GM23338 (cell line): ENCODE measurements at regions not wholly inside any gene's neighbourhood (a gene's known extent, or its start where the extent isn't known, plus 50 kb on each side); places are given as distances from the start of the nearest gene placed in this dataset.

Experiments used
- ATAC-seq: fragments of 200-7000 bp; cut with Tn5 transposase; 3 replicates; pipeline ENCODE4 v1.9.1; 2020
- DNase-seq: peaks from one replicate; pipeline ENCODE4 v3.0.0-alpha.2; 2015; ENCODE audit warnings: low spot score
- H2AFZ ChIP-seq: fragments of 200-600 bp; sonication (generic); 2 replicates; pipeline ENCODE4 v1.8.0; 2016; ENCODE audit warnings: antibody characterized with exemption, mild to moderate bottlenecking, moderate library complexity
- H3F3A ChIP-seq: fragments of 200-600 bp; sonication (generic); replicated peaks from 2 replicates; pipeline ENCODE4 v1.8.0; 2017; ENCODE audit warnings: antibody characterized with exemption, mixed run types, low read depth
- H3K27ac ChIP-seq: fragments of 200-600 bp; sonication (generic); 2 replicates; pipeline ENCODE4 v1.6.1; 2016; ENCODE audit warnings: low read depth
- H3K27me3 ChIP-seq: fragments of 200-600 bp; sonication (generic); 2 replicates; pipeline ENCODE4 v1.8.0; 2016; ENCODE audit warnings: mild to moderate bottlenecking, mixed run types, moderate library complexity; ENCODE audit not compliant: insufficient read depth
- H3K36me3 ChIP-seq: fragments of 200-600 bp; sonication (generic); 2 replicates; pipeline ENCODE4 v1.8.0; 2016; ENCODE audit warnings: mild to moderate bottlenecking; ENCODE audit not compliant: insufficient read depth
- H3K4me1 ChIP-seq: fragments of 200-600 bp; sonication (generic); 2 replicates; pipeline ENCODE4 v1.8.0; 2016; ENCODE audit warnings: mild to moderate bottlenecking, moderate library complexity; ENCODE audit not compliant: insufficient read depth
- H3K4me2 ChIP-seq: fragments of 200-600 bp; sonication (generic); 2 replicates; pipeline ENCODE4 v1.7.1; 2017; ENCODE audit warnings: mixed run types
- H3K4me3 ChIP-seq: fragments of 200-600 bp; sonication (generic); 2 replicates; pipeline ENCODE4 v1.6.1; 2016; ENCODE audit warnings: mixed run types
- H3K79me2 ChIP-seq: fragments of 200-600 bp; sonication (generic); replicated peaks from 2 replicates; pipeline ENCODE4 v1.8.0; 2017; ENCODE audit warnings: mild to moderate bottlenecking; ENCODE audit not compliant: insufficient read depth
- H3K9me2 ChIP-seq: fragments of 200-600 bp; sonication (generic); 2 replicates; pipeline ENCODE4 v1.8.0; 2017; ENCODE audit not compliant: insufficient read depth
- H4K20me1 ChIP-seq: fragments of 200-600 bp; sonication (generic); replicated peaks from 2 replicates; pipeline ENCODE4 v1.8.0; 2017; ENCODE audit warnings: mild to moderate bottlenecking; ENCODE audit not compliant: insufficient read depth
- H3K27ac Mint-ChIP-seq: 2 replicates; pipeline ENCODE4 v1.8.0; 2020; ENCODE audit warnings: inconsistent platforms, mild to moderate bottlenecking, moderate library complexity, mixed read lengths
- H3K27me3 Mint-ChIP-seq: 3 replicates; pipeline ENCODE4 v1.8.0; 2022; ENCODE audit warnings: low read depth, mild to moderate bottlenecking, moderate library complexity, mixed read lengths, inconsistent platforms; ENCODE audit not compliant: insufficient read depth, poor library complexity
- H3K36me3 Mint-ChIP-seq: 3 replicates; pipeline ENCODE4 v1.8.0; 2021; ENCODE audit warnings: low read depth, mild to moderate bottlenecking, inconsistent platforms, moderate library complexity, mixed read lengths
- H3K4me1 Mint-ChIP-seq: 3 replicates; pipeline ENCODE4 v1.8.0; 2020; ENCODE audit warnings: mild to moderate bottlenecking, inconsistent platforms, mixed read lengths
- H3K4me3 Mint-ChIP-seq: 3 replicates; pipeline ENCODE4 v1.8.0; 2021; ENCODE audit warnings: moderate library complexity, mild to moderate bottlenecking, inconsistent platforms, mixed read lengths
- H3K9me3 Mint-ChIP-seq: 3 replicates; pipeline ENCODE4 v1.8.0; 2020; ENCODE audit warnings: moderate library complexity, mild to moderate bottlenecking, inconsistent platforms, mixed read lengths
- EZH2 ChIP-seq: fragments of 200-600 bp; sonication (generic); IDR thresholded peaks from one replicate; pipeline ENCODE4 v1.8.0; 2017; ENCODE audit warnings: antibody characterized with exemption, mild to moderate bottlenecking, low read depth; ENCODE audit not compliant: unreplicated experiment
- EZH2phosphoT487 ChIP-seq: fragments of 200-600 bp; sonication (generic); IDR thresholded peaks from one replicate; pipeline ENCODE4 v1.8.1; 2018; ENCODE audit warnings: antibody characterized with exemption; ENCODE audit not compliant: unreplicated experiment
- TF ChIP-seq, protein P1 (sequence below): IDR thresholded peaks from one replicate; pipeline ENCODE4 v1.6.1; 2018; ENCODE audit warnings: antibody characterized with exemption; ENCODE audit not compliant: unreplicated experiment
- TF ChIP-seq, protein P2 (sequence below): IDR thresholded peaks from 2 replicates; pipeline ENCODE4 v1.6.1; 2016; ENCODE audit warnings: antibody characterized with exemption
- TF ChIP-seq, protein P3 (sequence below): fragments of 250-450 bp; sonication (Bioruptor Pico); IDR thresholded peaks from 2 replicates; pipeline ENCODE4 v1.5.0; 2020; ENCODE audit warnings: mild to moderate bottlenecking, moderate library complexity
- TF ChIP-seq, protein P4 (sequence below), 2 experiments: fragments of 200-600 bp in 1 of 2; sonication (generic) in 1 of 2; conservative IDR thresholded peaks; 2 replicates each; pipeline versions ENCODE4 v1.5.1 to v1.6.1; 2016 to 2017; ENCODE audit warnings: antibody characterized with exemption in 2 of 2, low read depth in 2 of 2, mild to moderate bottlenecking in 2 of 2, moderate library complexity in 1 of 2

DNA sequence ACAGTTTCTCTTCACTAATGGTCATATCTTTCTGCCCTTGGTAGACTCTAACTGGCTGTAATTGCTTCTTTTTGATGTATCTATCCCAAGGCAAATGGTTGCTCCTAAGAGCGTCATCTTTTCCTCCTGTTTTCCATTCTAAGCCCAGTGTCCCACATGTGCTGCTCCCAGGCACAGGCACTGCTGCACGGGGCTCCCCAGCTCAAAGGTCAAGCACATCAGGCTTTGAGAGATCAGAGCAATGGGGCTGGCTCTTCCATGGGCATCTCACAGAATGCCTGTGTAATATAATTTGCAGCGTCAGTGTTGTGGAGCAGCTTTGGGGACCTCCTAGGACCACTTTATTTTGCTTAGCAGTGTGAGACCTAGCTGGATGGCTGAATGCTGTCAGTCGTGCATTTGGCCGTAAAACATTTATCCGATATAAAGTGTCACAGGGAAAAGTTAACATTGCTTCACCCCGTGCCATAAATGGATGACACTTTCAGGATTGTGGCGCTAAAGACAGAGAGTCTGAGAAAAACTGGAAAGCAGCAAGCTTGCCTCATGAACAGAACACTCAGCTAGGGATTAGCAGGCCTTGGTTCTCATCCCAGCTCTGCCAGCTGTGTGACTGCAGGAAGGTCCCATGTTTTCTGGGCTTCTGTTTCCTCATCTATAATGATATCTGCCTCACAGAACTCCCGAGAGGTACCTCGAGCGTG is 277.5 kb upstream of the TBL1XR1 start (continued):
- TF ChIP-seq, protein P1, sequence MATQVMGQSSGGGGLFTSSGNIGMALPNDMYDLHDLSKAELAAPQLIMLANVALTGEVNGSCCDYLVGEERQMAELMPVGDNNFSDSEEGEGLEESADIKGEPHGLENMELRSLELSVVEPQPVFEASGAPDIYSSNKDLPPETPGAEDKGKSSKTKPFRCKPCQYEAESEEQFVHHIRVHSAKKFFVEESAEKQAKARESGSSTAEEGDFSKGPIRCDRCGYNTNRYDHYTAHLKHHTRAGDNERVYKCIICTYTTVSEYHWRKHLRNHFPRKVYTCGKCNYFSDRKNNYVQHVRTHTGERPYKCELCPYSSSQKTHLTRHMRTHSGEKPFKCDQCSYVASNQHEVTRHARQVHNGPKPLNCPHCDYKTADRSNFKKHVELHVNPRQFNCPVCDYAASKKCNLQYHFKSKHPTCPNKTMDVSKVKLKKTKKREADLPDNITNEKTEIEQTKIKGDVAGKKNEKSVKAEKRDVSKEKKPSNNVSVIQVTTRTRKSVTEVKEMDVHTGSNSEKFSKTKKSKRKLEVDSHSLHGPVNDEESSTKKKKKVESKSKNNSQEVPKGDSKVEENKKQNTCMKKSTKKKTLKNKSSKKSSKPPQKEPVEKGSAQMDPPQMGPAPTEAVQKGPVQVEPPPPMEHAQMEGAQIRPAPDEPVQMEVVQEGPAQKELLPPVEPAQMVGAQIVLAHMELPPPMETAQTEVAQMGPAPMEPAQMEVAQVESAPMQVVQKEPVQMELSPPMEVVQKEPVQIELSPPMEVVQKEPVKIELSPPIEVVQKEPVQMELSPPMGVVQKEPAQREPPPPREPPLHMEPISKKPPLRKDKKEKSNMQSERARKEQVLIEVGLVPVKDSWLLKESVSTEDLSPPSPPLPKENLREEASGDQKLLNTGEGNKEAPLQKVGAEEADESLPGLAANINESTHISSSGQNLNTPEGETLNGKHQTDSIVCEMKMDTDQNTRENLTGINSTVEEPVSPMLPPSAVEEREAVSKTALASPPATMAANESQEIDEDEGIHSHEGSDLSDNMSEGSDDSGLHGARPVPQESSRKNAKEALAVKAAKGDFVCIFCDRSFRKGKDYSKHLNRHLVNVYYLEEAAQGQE = no peak

DNA sequence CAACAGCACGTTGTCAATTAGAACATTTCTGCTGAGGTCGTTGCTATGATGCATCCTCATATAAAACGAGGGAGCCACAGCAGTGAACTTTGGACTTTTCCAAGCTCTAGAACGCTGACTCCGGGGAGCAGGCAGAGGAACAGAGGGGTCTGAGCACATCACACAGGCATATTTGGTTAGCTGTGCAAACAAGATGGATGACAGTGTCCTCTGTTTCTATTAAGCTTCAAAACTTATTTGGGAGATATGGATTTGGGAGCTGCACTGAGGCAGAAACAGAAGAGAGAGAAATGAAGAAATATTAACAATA is 278.0 kb upstream of the TBL1XR1 start:
- no peaks in the 10 kb centered on the region for H3K9me2 ChIP-seq
- no peaks in the 10 kb centered on the region for H3K36me3 Mint-ChIP-seq
- peaks cover 2% of the 10 kb centered on the region for H3K27me3 Mint-ChIP-seq
- no peak overlapping the region for H3K27ac Mint-ChIP-seq
- no peaks in the 10 kb centered on the region for H3K36me3 ChIP-seq
- H3K4me1 Mint-ChIP-seq = peaks cover 3% of the 10 kb centered on the region; the same call in 1 of the 3 replicates
- no peak for ATAC-seq
- no peaks in the 10 kb centered on the region for H3K79me2 ChIP-seq
- no peak for DNase-seq
- no peak overlapping the region for H3K27ac ChIP-seq
- H3K27me3 ChIP-seq = no peaks in the 10 kb centered on the region
- H3K4me1 ChIP-seq = no peaks in the 10 kb centered on the region
- no peak overlapping the region for H3K4me2 ChIP-seq
- TF ChIP-seq EZH2 (no peak), EZH2phosphoT487 (no peak)
- TF ChIP-seq, protein P2, sequence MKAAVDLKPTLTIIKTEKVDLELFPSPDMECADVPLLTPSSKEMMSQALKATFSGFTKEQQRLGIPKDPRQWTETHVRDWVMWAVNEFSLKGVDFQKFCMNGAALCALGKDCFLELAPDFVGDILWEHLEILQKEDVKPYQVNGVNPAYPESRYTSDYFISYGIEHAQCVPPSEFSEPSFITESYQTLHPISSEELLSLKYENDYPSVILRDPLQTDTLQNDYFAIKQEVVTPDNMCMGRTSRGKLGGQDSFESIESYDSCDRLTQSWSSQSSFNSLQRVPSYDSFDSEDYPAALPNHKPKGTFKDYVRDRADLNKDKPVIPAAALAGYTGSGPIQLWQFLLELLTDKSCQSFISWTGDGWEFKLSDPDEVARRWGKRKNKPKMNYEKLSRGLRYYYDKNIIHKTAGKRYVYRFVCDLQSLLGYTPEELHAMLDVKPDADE = no peak
- TF ChIP-seq, protein P3, sequence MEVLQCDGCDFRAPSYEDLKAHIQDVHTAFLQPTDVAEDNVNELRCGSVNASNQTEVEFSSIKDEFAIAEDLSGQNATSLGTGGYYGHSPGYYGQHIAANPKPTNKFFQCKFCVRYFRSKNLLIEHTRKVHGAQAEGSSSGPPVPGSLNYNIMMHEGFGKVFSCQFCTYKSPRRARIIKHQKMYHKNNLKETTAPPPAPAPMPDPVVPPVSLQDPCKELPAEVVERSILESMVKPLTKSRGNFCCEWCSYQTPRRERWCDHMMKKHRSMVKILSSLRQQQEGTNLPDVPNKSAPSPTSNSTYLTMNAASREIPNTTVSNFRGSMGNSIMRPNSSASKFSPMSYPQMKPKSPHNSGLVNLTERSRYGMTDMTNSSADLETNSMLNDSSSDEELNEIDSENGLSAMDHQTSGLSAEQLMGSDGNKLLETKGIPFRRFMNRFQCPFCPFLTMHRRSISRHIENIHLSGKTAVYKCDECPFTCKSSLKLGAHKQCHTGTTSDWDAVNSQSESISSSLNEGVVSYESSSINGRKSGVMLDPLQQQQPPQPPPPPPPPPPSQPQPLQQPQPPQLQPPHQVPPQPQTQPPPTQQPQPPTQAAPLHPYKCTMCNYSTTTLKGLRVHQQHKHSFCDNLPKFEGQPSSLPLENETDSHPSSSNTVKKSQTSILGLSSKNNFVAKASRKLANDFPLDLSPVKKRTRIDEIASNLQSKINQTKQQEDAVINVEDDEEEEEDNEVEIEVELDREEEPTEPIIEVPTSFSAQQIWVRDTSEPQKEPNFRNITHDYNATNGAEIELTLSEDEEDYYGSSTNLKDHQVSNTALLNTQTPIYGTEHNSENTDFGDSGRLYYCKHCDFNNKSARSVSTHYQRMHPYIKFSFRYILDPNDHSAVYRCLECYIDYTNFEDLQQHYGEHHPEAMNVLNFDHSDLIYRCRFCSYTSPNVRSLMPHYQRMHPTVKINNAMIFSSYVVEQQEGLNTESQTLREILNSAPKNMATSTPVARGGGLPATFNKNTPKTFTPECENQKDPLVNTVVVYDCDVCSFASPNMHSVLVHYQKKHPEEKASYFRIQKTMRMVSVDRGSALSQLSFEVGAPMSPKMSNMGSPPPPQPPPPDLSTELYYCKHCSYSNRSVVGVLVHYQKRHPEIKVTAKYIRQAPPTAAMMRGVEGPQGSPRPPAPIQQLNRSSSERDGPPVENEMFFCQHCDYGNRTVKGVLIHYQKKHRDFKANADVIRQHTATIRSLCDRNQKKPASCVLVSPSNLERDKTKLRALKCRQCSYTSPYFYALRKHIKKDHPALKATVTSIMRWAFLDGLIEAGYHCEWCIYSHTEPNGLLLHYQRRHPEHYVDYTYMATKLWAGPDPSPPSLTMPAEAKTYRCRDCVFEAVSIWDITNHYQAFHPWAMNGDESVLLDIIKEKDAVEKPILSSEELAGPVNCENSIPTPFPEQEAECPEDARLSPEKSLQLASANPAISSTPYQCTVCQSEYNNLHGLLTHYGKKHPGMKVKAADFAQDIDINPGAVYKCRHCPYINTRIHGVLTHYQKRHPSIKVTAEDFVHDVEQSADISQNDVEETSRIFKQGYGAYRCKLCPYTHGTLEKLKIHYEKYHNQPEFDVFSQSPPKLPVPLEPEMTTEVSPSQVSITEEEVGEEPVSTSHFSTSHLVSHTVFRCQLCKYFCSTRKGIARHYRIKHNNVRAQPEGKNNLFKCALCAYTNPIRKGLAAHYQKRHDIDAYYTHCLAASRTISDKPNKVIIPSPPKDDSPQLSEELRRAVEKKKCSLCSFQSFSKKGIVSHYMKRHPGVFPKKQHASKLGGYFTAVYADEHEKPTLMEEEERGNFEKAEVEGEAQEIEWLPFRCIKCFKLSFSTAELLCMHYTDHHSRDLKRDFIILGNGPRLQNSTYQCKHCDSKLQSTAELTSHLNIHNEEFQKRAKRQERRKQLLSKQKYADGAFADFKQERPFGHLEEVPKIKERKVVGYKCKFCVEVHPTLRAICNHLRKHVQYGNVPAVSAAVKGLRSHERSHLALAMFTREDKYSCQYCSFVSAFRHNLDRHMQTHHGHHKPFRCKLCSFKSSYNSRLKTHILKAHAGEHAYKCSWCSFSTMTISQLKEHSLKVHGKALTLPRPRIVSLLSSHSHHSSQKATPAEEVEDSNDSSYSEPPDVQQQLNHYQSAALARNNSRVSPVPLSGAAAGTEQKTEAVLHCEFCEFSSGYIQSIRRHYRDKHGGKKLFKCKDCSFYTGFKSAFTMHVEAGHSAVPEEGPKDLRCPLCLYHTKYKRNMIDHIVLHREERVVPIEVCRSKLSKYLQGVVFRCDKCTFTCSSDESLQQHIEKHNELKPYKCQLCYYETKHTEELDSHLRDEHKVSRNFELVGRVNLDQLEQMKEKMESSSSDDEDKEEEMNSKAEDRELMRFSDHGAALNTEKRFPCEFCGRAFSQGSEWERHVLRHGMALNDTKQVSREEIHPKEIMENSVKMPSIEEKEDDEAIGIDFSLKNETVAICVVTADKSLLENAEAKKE = no peak
- TF ChIP-seq, protein P4, sequence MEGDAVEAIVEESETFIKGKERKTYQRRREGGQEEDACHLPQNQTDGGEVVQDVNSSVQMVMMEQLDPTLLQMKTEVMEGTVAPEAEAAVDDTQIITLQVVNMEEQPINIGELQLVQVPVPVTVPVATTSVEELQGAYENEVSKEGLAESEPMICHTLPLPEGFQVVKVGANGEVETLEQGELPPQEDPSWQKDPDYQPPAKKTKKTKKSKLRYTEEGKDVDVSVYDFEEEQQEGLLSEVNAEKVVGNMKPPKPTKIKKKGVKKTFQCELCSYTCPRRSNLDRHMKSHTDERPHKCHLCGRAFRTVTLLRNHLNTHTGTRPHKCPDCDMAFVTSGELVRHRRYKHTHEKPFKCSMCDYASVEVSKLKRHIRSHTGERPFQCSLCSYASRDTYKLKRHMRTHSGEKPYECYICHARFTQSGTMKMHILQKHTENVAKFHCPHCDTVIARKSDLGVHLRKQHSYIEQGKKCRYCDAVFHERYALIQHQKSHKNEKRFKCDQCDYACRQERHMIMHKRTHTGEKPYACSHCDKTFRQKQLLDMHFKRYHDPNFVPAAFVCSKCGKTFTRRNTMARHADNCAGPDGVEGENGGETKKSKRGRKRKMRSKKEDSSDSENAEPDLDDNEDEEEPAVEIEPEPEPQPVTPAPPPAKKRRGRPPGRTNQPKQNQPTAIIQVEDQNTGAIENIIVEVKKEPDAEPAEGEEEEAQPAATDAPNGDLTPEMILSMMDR (conservative IDR thresholded peaks at IDR 0.05; ENCODE audit: low read depth in 2 of 2) = no peak
- no peaks in the 10 kb centered on the region for H3F3A ChIP-seq
- H3K4me3 Mint-ChIP-seq = no peak overlapping the region
- no peak overlapping the region for H2AFZ ChIP-seq
- H4K20me1 ChIP-seq = no peaks in the 10 kb centered on the region
- no peaks in the 10 kb centered on the region for H3K9me3 Mint-ChIP-seq
- H3K4me3 ChIP-seq = no peak overlapping the region
